GM21381 (cell line): ENCODE measurements at regions not wholly inside any gene's neighbourhood (a gene's known extent, or its start where the extent isn't known, plus 50 kb on each side); places are given as distances from the start of the nearest gene placed in this dataset.

Source experiments
- ATAC-seq: cut with Tn5 transposase; IDR thresholded peaks from one replicate; pipeline ENCODE4 v1.9.1; 2021; ENCODE audit warnings: mild to moderate bottlenecking, moderate library complexity; ENCODE audit not compliant: unreplicated experiment

DNA sequence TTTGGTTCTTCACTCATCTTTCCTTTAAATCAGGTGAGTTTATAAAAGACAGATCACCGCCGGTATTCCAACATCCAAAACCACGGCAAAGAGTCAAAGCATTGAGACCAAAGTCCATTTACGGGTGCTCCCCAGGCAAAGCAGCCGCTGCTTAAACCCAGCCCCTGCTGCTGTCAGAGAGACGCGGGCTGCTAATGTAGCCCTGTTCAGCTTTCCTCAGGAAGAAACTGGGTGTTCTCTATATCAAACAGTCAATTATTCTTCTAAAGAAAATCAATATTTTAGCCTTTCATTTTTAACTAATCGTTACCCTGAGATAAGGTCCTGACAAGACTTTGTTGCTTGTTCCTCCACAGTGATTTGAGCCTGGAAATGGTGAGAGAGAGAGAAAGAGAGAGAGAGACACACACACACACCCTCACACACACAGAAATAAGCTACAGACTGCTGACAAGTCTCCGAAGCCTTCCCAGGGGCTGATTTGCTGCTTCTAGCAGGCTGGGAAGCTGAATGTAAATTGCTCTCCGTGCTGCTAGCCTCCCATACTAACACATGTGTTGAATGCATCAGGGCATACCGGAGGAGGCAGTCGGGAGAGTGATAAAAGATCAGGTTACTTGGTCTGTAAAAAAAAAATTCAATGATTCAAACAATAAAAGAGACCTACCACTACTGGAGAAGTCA lies 183.0 kb upstream of the ANK3 start:
- peak; percentile 42 for ATAC-seq

DNA sequence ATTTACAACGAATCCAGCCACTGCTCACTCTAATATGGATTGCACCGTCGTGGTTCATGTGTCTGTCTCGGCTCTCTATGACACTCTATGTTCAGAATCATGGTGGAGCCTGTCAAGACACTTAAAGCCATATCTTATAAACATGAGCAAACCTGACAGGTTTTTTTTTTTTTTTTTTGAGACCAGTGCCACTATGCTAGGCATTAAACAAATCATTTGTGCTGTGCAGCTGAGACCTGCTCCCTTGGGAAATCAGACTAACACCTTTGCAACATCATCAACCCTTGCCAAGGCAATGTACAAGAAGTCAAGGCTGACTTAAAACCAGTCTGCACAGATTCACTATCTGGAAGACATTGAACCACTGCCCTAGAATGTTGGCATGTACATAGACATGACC lies 181.2 kb upstream of the ANK3 start:
- no peak for ATAC-seq

DNA sequence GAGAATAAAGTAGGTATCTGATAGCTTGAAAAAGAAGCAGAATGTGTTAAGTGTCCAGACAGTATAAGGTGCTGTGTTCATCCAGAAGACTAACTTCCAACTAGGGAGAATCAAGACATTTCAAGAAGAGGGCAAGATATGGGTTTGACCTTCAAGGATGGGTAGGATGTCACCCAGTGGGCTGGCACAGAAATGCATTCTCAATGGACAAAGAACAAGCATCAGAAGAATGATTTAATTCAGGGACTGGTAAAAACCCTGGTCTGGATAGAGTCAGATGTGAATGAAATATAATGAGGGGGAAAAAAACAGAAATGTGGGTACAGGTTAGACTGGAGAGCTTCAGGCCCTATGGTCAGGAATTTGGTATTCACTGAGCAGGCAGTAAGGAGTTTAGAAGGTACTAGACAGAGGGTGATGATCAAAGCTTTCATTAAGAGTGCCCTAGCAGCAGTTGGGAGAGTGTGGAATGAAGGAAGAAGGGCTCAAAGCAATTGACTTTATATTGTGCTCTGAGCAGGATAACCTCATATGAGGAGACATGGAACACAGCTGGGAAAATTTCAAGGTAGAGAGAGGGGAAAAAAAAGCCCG lies 180.7 kb upstream of the ANK3 start:
- ATAC-seq, result no peak

DNA sequence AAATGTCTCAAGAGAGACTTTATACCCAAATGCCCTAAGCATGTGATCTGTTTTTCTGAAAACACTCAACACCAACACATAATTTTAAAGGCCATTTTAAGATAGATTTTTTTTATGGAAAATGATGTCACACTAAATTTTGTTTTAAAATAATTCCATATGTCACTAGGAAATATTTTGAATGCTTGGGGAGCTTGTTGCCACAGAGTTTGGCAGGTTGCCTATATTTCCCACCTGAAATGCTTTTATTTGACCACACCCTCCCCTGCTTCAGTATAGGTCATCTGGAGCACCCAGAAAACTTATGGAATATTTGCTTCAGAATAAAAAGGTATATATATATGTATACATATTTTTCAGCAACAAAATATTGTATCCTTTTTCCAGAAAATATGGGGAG lies 180.0 kb upstream of the ANK3 start:
- ATAC-seq, result no peak

DNA sequence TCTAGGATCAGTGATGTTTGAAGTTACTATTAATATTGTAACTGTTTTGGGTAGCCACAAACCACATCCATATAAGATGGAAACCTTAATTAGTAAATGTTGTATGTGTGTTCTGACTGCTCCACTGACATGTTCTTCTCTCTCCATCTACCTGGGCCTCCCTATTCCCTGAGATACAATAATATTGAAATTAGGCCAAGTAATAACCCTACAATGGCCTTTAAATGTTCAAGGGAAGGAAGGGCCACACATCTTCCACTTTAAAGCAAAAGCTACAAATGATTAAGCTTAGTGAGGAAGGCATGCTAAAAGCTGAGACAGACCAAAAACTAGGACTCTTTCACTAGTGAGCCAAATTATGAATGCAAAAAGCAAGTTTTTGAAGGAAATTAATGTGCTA lies 176.4 kb upstream of the ANK3 start:
- no peak for ATAC-seq

DNA sequence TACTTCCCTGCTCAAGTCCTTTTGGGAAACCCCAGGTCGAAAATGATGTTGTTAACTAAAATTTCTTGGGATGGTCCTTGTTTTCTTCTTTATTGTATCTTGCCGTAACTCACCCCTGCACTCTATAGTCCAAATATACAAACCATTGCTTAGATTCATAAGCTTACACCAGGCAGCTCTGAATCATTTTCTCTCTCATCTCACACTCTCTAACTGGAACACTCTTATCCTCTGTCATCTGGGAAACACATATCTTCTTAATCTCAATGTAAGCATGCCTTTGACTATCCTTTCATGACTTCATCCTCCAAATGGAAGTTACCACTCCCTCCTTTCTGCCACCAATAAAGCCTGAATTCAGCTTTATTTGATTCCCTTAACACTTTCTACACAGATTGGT lies 175.8 kb upstream of the ANK3 start:
- no peak for ATAC-seq

DNA sequence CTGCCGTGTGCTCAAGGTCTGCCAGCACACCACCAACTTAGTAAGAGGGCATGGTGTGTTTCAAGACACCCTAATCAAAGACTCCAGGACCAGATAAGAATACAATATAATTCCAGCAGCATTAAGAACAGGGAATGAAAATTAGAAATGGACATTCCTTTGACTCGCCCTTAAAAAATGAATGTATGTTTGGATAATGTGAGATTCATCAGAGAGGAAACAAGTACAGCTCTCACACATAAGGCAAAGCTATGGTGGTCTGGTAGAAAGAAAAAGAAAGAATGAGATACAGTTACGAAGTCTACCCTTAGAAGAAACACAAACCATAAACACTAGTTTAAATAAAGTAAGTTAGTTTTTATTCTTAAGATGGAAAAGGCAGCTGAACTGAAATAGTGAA lies 174.8 kb upstream of the ANK3 start:
- no peak for ATAC-seq

DNA sequence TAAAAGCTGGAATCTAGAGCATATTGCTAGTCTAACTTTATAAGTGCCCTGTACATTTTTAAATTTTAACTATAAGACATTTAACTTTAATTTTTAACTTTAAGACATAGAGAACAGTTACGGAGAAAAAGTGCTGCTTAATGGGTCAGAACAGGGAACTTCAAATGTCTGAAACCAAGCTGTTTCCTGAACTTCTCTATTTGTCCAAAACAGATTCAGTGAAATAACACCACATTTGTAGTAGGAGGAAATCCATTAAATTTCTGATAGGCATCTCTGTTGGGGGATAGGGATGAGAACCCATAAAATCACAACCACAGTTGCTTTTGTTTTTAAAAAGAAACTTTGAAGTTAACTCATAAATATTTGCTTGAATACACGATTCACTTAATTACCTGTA lies 170.8 kb upstream of the ANK3 start:
- no peak for ATAC-seq

DNA sequence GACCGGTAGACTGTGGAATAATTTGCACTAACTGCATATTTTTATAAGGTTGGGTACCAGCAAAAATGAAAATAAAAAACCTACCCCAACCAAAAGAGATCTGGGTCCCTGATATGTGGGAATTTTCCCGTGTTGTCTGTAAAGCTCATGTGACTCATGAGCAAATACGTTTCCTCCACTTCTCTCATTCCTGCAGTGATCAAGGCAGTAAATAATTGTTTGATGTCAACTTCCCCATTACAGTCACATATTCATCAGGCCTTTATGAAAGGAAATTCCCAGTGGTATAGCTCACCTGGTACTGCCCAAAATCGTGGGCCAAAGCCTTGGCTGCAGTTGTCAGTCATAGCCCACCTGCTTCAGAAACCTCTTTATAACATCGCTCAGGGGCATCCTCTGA lies 166.0 kb upstream of the ANK3 start:
- no peak for ATAC-seq

DNA sequence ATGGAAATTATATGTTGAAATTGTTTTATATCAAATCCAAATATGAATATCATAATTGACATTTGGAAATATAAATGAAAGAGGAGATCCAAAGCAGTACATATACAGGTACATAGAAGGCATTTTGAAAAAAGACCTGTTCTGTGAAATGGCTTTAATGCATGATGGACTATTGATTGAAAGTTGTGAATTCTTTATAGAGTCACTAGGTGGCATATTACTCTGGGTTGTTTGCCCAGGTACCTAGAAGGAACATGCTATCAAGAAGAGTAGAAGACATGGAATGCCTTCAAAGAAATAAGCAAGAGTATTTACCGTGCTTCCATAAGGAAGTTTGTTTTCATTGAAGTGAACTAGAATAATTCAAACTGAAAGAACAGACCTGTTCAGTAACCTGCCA lies 160.0 kb upstream of the ANK3 start:
- ATAC-seq, result no peak

DNA sequence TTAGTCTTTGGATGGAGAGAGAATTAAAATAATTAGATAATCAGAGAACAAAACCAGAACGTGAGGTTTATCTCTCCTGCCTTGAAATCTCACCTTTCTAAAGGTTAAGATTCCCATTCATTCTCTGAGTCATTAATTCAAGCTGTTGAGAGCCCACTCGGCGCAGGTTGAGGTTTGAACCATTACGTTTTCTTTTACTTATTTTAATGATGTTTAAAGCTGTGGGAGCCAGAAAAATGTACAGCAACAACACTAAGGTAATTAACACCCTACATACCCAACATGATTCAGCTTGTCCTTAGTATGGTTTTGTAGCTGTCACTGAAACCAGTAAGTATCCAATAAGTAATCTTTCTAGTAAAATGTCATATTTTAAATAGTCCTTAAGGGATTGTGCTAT lies 153.0 kb upstream of the ANK3 start:
- ATAC-seq, result no peak

DNA sequence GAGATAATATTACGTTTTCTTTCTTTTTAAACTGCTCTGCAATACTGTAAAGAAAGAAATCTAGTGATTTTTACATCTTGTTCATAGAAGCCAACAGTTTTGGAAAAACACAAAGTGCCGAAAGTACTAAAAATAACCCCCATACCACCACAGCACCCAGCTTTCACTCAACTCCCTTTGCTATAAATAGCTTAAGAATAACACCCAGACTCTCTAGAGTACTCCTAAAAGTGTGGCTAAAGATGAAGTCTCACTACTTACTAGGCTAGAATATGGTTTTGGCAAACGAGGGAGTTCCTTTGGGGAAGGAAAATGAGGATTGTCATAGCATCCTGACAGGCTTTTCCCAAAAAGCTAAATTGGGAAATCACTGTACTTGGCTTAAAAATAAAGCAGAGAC lies 151.8 kb upstream of the ANK3 start:
- ATAC-seq, result no peak

DNA sequence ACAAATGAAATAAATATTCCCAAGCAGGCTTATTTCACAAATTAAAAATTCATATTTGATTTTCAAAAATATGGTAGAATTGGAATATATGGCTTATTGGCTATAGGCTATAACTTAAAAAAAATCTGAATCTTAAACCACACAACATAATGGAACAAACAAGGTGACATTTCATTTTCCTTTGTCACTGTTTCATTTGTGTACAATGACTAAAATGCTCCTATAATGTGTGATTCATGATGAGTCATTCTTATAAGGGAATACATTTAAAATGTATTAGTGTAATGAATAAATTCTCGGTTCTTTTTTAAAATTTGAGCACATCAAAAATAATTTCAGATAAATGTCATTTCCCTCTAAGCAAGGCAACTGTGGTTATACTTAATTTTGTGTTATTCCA lies 148.0 kb upstream of the ANK3 start:
- no peak for ATAC-seq

DNA sequence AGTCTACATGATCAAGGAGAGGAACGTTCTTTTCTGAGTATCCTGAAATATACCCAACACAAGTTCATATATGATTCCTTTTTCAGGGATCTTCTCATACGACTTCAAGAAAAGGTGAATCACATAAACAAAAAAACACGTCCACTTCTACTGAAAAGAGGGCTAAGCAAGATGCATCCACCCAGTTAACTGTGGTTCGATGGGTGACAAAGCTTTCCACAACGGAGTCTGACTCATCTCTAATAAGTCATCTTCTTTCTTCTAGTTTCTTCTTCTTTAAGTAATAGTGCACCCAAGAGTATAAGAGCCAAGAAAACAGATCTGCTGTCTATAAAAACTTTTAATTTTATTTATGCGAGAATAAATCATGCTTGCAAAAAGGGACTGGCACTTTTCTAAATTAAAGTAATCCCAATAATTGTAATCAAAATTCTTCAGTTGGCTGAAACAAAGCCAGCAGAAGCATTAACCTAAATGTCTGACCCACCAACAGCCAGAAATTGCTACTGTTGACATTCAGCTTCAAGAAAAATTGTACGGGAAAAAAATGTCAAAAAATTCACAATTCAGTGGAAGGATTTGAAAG lies 146.9 kb upstream of the ANK3 start:
- peak; percentile 42 for ATAC-seq

DNA sequence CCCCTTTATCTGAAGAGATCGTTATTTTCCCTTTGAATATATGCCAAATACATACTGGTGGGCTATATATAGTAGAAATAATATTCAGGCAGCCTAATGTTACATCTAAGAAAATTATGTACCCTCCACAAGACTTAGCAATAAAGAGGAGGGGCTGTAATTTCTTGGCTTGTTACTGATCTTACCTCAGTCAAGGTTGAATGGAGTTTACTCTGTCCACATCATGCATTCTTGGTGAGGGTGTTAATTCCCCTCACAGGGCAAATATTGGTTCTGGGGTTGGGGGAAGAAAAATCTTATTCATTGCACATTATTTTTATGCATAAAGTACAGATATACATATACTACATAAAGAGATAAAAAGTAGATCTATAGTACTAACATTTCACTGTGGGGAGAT lies 145.8 kb upstream of the ANK3 start:
- ATAC-seq, result peak; percentile 20

DNA sequence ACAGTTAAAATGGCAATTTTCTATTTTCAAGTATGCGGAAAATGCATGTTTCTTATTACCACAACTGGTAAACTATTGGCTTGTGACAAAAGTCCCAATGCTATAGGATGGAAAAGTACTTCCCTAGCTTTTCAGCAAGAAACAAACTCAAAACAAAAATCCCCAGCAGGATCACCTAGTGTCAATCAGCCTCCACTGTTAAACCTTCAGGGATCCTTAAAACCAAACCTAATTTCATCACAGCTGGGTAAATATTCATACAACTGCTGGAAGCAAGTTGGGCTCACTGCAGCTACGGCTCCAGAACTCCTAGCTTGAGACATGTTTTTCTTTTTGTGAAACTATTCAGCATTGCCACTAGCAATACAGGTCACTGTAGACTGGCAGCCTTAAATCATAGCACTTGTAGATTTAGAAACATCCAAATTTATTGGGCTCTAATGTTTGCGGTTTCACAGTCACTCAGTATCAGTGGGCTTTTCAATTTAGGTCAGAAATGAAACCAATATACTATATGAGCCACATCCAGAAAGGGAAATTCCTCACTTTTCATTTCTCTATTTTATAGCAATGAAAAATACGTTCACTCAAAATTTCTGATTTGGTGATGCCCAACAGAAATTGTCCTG lies 145.2 kb upstream of the ANK3 start:
- ATAC-seq, result peak; percentile 58

DNA sequence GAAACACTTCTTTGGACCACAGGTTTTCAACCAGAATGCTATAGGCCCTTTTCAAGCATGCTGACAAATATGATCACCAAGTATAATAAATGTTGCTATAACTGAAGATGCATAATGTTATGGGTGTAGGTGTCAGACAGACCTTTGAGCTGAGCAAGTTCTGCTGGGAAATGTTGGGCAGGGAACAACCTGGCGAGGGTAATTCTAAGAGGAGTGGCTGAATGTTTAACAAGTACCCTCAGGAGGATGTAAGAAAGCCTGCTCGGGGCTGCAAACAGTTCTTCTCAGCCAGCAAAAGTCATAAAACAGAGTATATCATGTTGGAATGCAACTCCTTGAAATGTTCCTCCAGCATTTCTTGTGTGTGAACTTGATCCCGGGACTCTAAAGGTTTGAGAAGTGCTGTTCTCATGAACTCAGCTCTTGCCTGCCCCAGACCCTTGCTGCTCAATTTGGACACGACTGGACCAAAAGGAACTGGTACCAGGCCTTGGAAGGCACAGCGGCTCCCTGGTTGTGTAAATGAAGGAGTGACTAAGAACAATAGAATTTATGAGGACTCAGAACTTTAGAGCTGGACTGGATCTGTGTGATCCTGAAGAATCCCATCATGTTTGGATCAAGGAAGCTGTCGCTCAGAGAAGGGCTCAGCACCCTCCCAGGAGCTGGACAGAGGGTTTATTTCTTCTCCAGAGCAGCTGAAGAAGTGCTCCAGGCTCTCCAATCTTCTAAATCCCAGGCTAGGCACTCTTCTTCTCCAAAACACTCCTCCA lies 143.2 kb upstream of the ANK3 start:
- no peak for ATAC-seq

DNA sequence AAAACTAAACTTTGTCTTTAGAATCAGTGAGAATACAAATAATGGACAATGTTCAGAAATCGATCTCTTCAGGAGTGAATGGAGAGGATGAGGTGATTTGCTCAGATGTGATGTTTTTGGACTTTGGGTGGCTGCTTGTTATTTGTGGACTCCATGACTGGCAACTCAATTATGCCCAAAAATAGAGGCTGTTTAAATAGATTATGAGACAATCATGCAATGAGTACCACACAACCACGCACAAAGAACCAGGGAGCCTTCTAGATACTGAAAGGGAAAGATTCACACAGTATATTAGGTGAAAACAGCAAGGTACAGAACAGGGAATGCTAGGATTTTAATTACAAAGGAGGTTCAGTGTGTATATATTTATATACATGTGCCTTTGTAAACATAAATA lies 141.3 kb upstream of the ANK3 start:
- ATAC-seq, result no peak

DNA sequence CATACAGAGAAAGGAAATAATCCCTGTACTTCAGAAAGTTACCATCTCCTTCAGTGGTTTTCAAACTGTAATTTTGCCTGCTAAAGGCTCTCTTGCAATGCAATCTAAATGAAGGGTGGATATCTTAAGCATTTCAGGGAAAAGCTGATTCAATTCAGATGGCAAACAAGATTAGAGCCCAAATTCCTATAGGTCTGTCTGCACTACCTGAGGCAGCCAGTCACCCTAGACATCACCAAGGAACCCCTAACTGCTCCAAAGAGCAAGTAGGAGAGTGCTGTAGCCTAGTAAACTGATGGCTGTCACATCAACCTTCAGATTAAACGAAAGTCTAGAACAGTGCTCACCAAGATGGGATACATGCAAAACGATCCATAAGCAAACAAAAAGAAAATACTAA lies 138.0 kb upstream of the ANK3 start:
- ATAC-seq, result no peak

DNA sequence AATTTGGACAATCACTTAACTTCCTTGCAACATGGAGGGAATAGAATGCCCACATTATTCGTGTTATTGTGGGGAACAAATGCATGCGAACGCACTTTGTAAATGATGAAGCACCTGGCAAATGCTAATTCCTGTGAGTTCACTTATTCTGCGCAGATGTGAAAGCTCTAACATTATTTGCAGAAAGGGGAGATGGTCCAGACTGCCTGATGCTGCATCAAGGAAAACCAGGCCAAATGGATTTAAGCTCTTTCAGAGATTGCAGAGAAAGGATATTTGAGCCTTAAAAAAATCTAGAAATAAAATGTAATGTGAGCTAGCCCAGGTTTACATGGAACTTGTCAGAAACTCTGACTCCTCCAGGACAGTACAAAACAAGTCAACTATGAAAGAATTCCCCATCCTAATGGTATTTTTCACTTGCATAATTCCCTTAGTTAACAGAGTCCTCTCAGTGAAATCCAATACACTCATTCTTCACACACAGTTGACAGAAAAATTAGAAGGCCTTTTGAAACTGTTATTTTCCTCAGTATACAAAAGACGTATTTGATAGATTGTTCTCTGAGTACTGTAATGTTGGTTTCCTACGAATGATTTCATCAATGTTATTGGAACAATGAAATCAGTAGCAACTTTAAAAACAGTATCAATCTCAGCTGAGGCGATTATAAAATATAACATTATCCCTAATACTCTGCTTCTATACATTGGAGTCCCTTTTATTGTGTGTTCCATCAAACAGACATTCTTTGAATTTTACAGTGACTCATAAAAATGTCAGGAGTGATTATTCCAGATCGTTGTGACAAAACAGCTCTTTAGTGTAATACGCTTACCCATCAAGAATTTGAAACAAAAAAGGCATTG lies 136.3 kb upstream of the ANK3 start:
- ATAC-seq, result no peak

DNA sequence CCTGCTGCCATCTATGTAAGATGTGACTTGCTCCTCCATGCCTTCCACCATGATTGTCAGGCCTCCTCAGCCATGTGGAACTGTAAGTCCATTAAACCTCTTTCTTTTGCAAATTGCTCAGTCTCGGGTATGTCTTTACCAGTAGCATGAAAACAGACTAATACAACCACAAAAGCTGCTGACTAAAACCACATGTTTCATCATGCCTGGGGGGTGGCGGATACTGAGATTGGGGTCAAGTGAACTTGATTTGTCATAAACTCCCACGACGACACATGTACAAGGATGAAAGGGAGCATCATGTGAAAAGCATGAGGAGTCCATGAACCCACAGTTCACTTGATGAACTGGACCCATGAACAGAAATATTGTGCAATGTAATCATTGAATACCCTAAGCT lies 134.9 kb upstream of the ANK3 start:
- no peak for ATAC-seq
